ENCODE measurements at regions not wholly inside any gene's neighbourhood (a gene's known extent, or its start where the extent isn't known, plus 50 kb on each side); places are given as distances from the start of the nearest gene placed in this dataset.
"Not testable (repeated sequence)": the region's sequence is repeated elsewhere in the genome, so short reads cannot be mapped to it uniquely, and the experiment has no call there.

- no peak for TF ChIP-seq CTCF (IDR thresholded peaks at IDR 0.05; ENCODE audit: control extremely low read depth, extremely low read depth, low read depth, missing control alignments)
- ChIA-PET POLR2A (no interaction called here), CTCF (no interaction called here)
- DNase-seq (ENCODE audit: extremely low spot score), result no peak
Measured at GRCh38 chr3:153277029-153277428, 115.0 kb downstream of the RAP2B start.

DNA sequence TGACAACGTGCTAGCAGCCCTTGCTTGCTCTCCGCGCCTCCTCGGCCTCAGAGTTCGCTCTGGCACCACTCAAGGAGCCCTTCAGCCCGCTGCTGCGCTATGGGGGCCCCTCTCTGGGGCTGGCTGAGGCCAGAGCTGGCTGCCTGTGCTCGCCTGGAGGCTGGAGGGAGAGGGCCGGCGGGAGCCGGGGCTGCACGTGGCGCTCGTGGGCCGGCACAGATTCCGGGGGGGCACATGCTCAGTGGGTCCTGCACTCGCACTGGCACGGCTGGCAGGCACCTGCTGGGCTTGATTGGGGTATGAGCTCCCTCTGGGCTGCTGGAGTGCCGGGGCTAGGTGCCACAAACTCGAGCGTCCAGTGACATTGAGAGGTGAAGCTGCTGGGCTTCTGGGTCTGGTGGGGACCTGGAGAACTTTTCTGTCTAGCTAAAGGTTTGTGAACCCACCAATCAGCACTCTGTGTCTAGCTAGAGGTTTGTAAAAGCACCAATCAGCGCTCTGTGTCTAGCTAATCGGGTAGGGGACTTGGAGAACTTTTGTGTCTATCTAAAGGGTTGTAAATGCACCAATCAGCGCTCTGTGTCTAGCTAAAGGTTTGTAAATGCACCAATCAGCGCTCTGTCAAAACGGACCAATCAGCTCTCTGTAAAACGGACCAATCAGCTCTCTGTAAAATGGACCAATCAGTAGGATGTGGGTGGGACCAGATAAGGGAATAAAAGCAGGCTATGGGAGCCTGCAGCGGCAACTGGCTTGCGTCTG, 119.4 kb downstream of the RAP2B start:
- DNase-seq (ENCODE audit: extremely low spot score); POLR2A ChIA-PET: not testable (repeated sequence)
- CTCF ChIA-PET, result interaction anchor here (1.1 to 2.7 kb wide), 3 partner anchors 9 to 25 kb away, joined by 3 to 8 read pairs (median 3); no protein-coding TSS in a partner anchor

DNA sequence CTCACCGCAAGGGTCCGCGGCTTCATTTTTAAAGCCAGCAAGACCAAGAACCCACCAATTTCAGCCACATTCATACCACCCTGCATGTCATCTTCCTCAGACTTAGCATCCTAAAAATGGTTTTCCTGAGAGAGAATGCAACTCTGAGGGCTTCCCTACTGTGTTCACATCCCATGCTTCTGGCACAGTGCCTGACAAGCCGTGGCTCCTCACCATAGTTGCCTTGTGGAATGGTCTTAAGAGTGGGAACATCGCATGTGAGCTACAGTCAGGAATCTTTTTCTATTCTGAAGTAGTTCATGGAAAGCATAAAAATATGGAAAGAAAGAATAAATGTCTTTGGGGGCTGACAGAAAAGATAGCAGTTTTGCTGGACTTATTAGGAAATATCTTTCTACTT, 120.3 kb downstream of the RAP2B start:
- ChIA-PET CTCF (interaction anchor here (1.3 kb wide), 1 partner anchor 14 kb away, joined by 3 read pairs; no protein-coding TSS in a partner anchor), POLR2A (no interaction called here)
- TF ChIP-seq CTCF (IDR thresholded peaks at IDR 0.05; ENCODE audit: control extremely low read depth, extremely low read depth, low read depth, missing control alignments), result no peak
- no peak for DNase-seq (ENCODE audit: extremely low spot score)

DNA sequence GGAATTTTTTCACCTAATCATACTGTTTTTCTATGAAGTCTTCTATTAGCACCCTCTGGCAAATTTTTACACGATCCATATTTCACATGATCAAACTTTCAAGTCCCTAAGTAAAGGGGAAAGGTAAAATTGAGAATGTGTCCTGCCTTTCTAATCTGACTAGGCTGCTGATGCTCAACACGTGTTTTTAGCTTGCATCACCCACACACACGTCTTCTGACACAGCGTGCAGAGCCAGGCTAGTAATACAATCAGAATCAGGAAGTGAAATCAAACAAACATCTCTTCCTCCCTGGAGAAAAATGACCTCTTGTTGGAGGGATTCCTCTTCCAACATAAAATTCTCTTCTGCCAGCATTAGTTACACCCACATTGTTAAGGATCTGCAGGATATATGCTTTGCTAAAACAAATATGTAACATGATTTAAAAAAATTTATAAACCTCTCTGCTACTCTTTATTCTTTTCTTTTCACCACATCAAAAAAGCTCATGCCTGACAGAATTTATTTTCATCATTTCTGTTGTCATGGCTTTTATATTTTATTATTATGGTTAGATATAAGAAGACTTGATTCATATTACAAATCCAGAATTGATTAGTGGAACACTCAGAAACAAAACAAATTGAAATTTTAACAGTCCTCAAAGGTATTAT, 122.4 kb downstream of the RAP2B start:
- no peak for TF ChIP-seq CTCF (IDR thresholded peaks at IDR 0.05; ENCODE audit: control extremely low read depth, extremely low read depth, low read depth, missing control alignments)
- CTCF ChIA-PET, result interaction anchor here (0.8 kb wide), 1 partner anchor 10 kb away, joined by 3 read pairs; no protein-coding TSS in a partner anchor
- peak; percentile 18 for DNase-seq (ENCODE audit: extremely low spot score)
- POLR2A ChIA-PET, result no interaction called here

DNA sequence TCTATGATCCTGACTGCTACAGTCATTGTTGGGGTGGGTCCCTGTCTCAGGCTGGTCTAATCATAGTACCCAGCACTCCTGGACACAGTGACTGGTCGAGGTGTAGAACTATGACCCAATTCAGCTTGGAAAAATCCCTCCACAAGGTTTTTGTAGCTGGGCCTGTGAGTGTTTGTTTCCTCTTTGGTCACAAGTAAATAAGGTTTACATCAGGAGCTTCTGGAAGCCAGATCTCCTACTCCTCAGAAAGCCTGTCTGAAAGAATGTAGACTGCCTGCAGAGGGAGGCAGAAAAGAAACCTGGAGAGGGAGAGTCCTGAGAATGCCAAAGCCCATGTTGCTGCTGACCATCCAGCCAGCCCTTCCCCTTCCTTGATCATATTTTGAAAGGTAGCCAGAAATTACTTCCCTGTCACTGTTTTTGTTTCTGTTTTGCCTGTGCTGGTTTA, 123.2 kb downstream of the RAP2B start:
- ChIA-PET POLR2A (no interaction called here), CTCF (interaction anchor here (1.0 kb wide), 1 partner anchor 245 kb away, joined by 3 read pairs; no protein-coding TSS in a partner anchor)
- DNase-seq (ENCODE audit: extremely low spot score), result no peak
- TF ChIP-seq CTCF (IDR thresholded peaks at IDR 0.05; ENCODE audit: control extremely low read depth, extremely low read depth, low read depth, missing control alignments), result no peak

GRCh38 chr3:153285982-153286381, 124.0 kb downstream of the RAP2B start:
- ChIA-PET POLR2A (no interaction called here), CTCF (interaction anchor here (1.0 to 2.0 kb wide), 2 partner anchors 12 to 246 kb away, joined by 3 to 5 read pairs; no protein-coding TSS in a partner anchor)
- TF ChIP-seq CTCF (IDR thresholded peaks at IDR 0.05; ENCODE audit: control extremely low read depth, extremely low read depth, low read depth, missing control alignments), result no peak

DNA sequence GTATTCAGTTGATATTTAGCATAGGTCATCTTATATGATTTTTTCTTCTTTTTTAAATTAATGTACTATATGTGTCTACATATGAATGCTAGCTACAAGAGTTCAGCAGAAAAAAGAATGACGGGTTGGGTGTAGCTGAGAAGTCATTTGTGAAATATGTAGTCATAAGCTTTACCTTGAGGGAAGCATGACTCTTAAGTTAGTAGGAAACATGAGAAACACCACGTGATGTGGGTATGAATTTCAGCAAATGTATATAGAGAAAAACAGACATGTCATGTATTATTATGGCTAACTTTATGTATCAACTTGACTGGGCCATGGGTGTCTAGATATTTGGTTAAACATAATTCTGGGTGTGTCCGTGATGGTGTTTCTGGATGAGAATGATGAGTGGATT, 125.0 kb downstream of the RAP2B start:
- DNase-seq (ENCODE audit: extremely low spot score), result no peak
- ChIA-PET CTCF (interaction anchor here (1.6 to 2.0 kb wide), 2 partner anchors 10 to 13 kb away, joined by 3 to 5 read pairs; no protein-coding TSS in a partner anchor), POLR2A (no interaction called here)
- no peak for TF ChIP-seq CTCF (IDR thresholded peaks at IDR 0.05; ENCODE audit: control extremely low read depth, extremely low read depth, low read depth, missing control alignments)

More at GRCh38 chr3:153285982-153286381, 124.0 kb downstream of the RAP2B start:
- DNase-seq (ENCODE audit: extremely low spot score), result no peak
